Adrenal gland (tissue), 9 donors: ENCODE measurements at regions not wholly inside any gene's neighbourhood (a gene's known extent, or its start where the extent isn't known, plus 50 kb on each side); places are given as distances from the start of the nearest gene placed in this dataset.

Source experiments
- DNase-seq, 7 donors: peaks; one replicate each; pipeline ENCODE4 v3.0.0-alpha.2; 2019 to 2020
- H3K27ac ChIP-seq, 5 donors: fragments of 200-600 bp; sonication (generic) in 4 of 5; 1 replicate in 3 of 5; 2 replicates in 2 of 5; pipeline versions ENCODE4 v1.5.1 to v1.8.0; 2016 to 2020; ENCODE audit warnings: mild to moderate bottlenecking in 1 of 5
- H3K27me3 ChIP-seq: fragments of 200-600 bp; 2 replicates; pipeline ENCODE4 v1.8.0; 2021
- H3K36me3 ChIP-seq, 2 donors: fragments of 200-600 bp; replicated peaks in 1 of 2; 1 replicate in 1 of 2; 2 replicates in 1 of 2; pipeline versions ENCODE4 v1.5.1 to v1.8.0; 2018 to 2022
- H3K4me1 ChIP-seq, 2 donors: fragments of 200-600 bp; replicated peaks in 1 of 2; 1 replicate in 1 of 2; 2 replicates in 1 of 2; pipeline versions ENCODE4 v1.5.1 to v1.8.0; 2018 to 2021
- H3K4me3 ChIP-seq, 4 donors: fragments of 200-600 bp; sonication (generic) in 3 of 4; one replicate each; pipeline ENCODE4 v1.5.1; 2016 to 2018
- H3K9me3 ChIP-seq, 3 donors: fragments of 200-600 bp; sonication (generic) in 1 of 3; replicated peaks in 1 of 3; 1 replicate in 2 of 3; 2 replicates in 1 of 3; pipeline versions ENCODE4 v1.5.1 to v1.8.0; 2016 to 2021
- CTCF ChIP-seq, 6 experiments: fragments of 450-650 bp in 4 of 6; fragments of 200-600 bp in 2 of 6; sonication (generic) in 1 of 6; IDR thresholded peaks; 1 replicate in 5 of 6; 2 replicates in 1 of 6; pipeline versions ENCODE4 v1.5.1 to v1.8.0; 2016 to 2021; ENCODE audit warnings: antibody characterized with exemption in 6 of 6, mild to moderate bottlenecking in 2 of 6, moderate library complexity in 1 of 6
- POLR2A ChIP-seq, 2 donors: fragments of 450-650 bp; IDR thresholded peaks; one replicate each; pipeline ENCODE4 v1.6.1; 2017; ENCODE audit warnings: antibody characterized with exemption in 2 of 2, mild to moderate bottlenecking in 2 of 2, moderate library complexity in 1 of 2
- WGBS, 4 donors: extraction: QIAGEN DNeasy Blood & Tissue Kit in 2 of 4; methylation state at CpG; one replicate each; pipeline versions ENCODE4 v1.1.5 to v1.1.7; 2013 to 2017; 5-methylcytosine and 5-hydroxymethylcytosine counted together
- intact Hi-C, 2 donors: fragments of 100-400 bp; cut with DNase I; formaldehyde crosslinking; loops; one replicate each; pipeline versions ENCODE4 v1.14.1 to v1.15.0; 2022 to 2023
- donor health status: healthy with polysubstance abuse.
- donor health status: Bipolar disorder and iron deficiency.
- donor health status: DM: yes; HTN: yes; CAD: no.
- donor health status: DM: no; HTN: no; CAD: no.
- donor health status: DM: no; HTN: no; CAD: no.

GRCh38 chr9:117535973-117536372 lies 121.1 kb upstream of the ASTN2 start:
- intact Hi-C loops: no loop called here

GRCh38 chr9:117535434-117535833 lies 120.6 kb upstream of the ASTN2 start:
- no peak for DNase-seq
- Histone ChIP-seq H3K4me1 (no peaks in the 10 kb centered on the region), H3K27ac (no peak overlapping the region), H3K4me3 (no peak overlapping the region), H3K27me3 (no peaks in the 10 kb centered on the region), H3K9me3 (no peaks in the 10 kb centered on the region), H3K36me3 (no peaks in the 10 kb centered on the region)
- whole genome bisulfite sequencing, 4 donors: 17 to 28% (median 20%) methylated on average over 3 of the region's 3 CpGs
- intact Hi-C loops: no loop called here
- no peak for TF ChIP-seq CTCF (IDR thresholded peaks at IDR 0.05)
- no peak for TF ChIP-seq POLR2A (IDR thresholded peaks at IDR 0.05)

More at GRCh38 chr9:117535973-117536372, 121.1 kb upstream of the ASTN2 start:
- Histone ChIP-seq H3K9me3 (no peaks in the 10 kb centered on the region), H3K36me3 (no peaks in the 10 kb centered on the region), H3K27me3 (no peaks in the 10 kb centered on the region), H3K27ac (no peak overlapping the region), H3K4me1 (no peaks in the 10 kb centered on the region), H3K4me3 (no peak overlapping the region)
- no peak for DNase-seq
- TF ChIP-seq POLR2A (IDR thresholded peaks at IDR 0.05) (no peak), CTCF (IDR thresholded peaks at IDR 0.05) (no peak)

- WGBS, 4 donors: 79 to 95% (median 86%) methylated on average over 1 of the region's 1 CpG
- no peak for TF ChIP-seq CTCF (IDR thresholded peaks at IDR 0.05)
- TF ChIP-seq POLR2A (IDR thresholded peaks at IDR 0.05): no peak
- no peaks in the 10 kb centered on the region for H3K4me1 ChIP-seq
- intact Hi-C loops: no loop called here
- no peak overlapping the region for H3K27ac ChIP-seq
- no peaks in the 10 kb centered on the region for H3K27me3 ChIP-seq
- DNase-seq: no peak
- no peaks in the 10 kb centered on the region for H3K36me3 ChIP-seq
- H3K9me3 ChIP-seq: no peaks in the 10 kb centered on the region
- H3K4me3 ChIP-seq: no peak overlapping the region
Measured at GRCh38 chr9:117528225-117528624, 113.4 kb upstream of the ASTN2 start.

GRCh38 chr9:117526674-117527073 lies 111.8 kb upstream of the ASTN2 start:
- H3K27ac ChIP-seq: no peak overlapping the region
- H3K9me3 ChIP-seq: no peaks in the 10 kb centered on the region
- no peaks in the 10 kb centered on the region for H3K4me1 ChIP-seq
- no peak for DNase-seq
- H3K36me3 ChIP-seq: no peaks in the 10 kb centered on the region
- no peaks in the 10 kb centered on the region for H3K27me3 ChIP-seq
- TF ChIP-seq POLR2A (IDR thresholded peaks at IDR 0.05) (no peak), CTCF (IDR thresholded peaks at IDR 0.05) (no peak)
- no peak overlapping the region for H3K4me3 ChIP-seq
- 48 to 63% (median 54%) methylated on average over 2 of the region's 2 CpGs for WGBS, 4 donors
- intact Hi-C loops: no loop called here
